IPS-18a (cell line): ENCODE measurements at regions not wholly inside any gene's neighbourhood (a gene's known extent, or its start where the extent isn't known, plus 50 kb on each side); places are given as distances from the start of the nearest gene placed in this dataset.

Experiments used
- H3K27ac ChIP-seq: one replicate; pipeline ENCODE4 v1.5.1; 2013; ENCODE audit warnings: low read length
- H3K27me3 ChIP-seq: one replicate; pipeline ENCODE4 v1.6.1; 2013; ENCODE audit warnings: mild to moderate bottlenecking, low read length; ENCODE audit not compliant: control insufficient read depth, insufficient read depth
- H3K36me3 ChIP-seq: one replicate; pipeline ENCODE4 v1.6.1; 2013; ENCODE audit warnings: low read depth, low read length; ENCODE audit not compliant: control insufficient read depth
- H3K4me1 ChIP-seq: one replicate; pipeline ENCODE4 v1.6.1; 2013; ENCODE audit warnings: low read depth, low read length; ENCODE audit not compliant: control insufficient read depth
- H3K4me3 ChIP-seq: one replicate; pipeline ENCODE4 v1.5.1; 2013; ENCODE audit warnings: low read length
- H3K9ac ChIP-seq: one replicate; pipeline ENCODE4 v1.6.1; 2013; ENCODE audit warnings: mild to moderate bottlenecking, low read length, moderate library complexity
- H3K9me3 ChIP-seq: one replicate; pipeline ENCODE4 v1.6.1; 2013; ENCODE audit warnings: low read depth, low read length; ENCODE audit not compliant: control insufficient read depth

DNA sequence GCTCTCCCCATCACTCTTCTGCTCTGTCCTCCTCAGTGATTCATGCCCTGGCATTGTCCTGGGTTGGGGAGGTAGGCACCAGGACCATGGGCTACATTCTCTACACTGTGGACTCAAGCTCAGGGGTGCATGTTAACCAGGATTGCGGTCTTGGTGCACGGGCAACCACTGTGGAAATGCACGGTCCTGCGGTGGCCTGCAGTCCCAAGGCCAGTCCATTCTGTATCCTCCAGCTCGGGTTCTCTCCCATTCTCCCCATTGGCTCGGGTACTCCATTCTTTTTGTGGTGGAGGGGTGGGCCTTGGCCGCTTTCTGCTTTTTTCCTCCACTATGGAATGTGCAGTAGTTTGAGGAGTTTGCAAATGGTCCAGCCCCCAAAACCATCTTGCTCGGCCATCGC, 215.0 kb upstream of the MYT1L start:
- Histone ChIP-seq H3K27me3 (no peaks in the 10 kb centered on the region), H3K9ac (no peak overlapping the region), H3K4me3 (no peak overlapping the region), H3K9me3 (no peaks in the 10 kb centered on the region), H3K27ac (no peak overlapping the region), H3K4me1 (peaks cover 6% of the 10 kb centered on the region), H3K36me3 (no peaks in the 10 kb centered on the region)

- Histone ChIP-seq H3K4me3 (no peak overlapping the region), H3K27me3 (no peaks in the 10 kb centered on the region), H3K27ac (no peak overlapping the region), H3K9me3 (no peaks in the 10 kb centered on the region), H3K36me3 (no peaks in the 10 kb centered on the region), H3K4me1 (peaks cover 6% of the 10 kb centered on the region), H3K9ac (no peak overlapping the region)
These were observed 212.0 kb upstream of the MYT1L start for GRCh38 chr2:2542966-2543611.

GRCh38 chr2:2542316-2542715, 211.2 kb upstream of the MYT1L start:
- H3K27me3 ChIP-seq = no peaks in the 10 kb centered on the region
- no peaks in the 10 kb centered on the region for H3K36me3 ChIP-seq
- peaks cover 6% of the 10 kb centered on the region for H3K4me1 ChIP-seq
- no peak overlapping the region for H3K4me3 ChIP-seq
- no peak overlapping the region for H3K9ac ChIP-seq
- no peak overlapping the region for H3K27ac ChIP-seq
- H3K9me3 ChIP-seq = no peaks in the 10 kb centered on the region

GRCh38 chr2:2540406-2540805, 209.3 kb upstream of the MYT1L start:
- Histone ChIP-seq H3K27ac (no peak overlapping the region), H3K9me3 (no peaks in the 10 kb centered on the region), H3K36me3 (no peaks in the 10 kb centered on the region), H3K4me1 (peaks cover 6% of the 10 kb centered on the region), H3K27me3 (no peaks in the 10 kb centered on the region), H3K4me3 (no peak overlapping the region), H3K9ac (no peak overlapping the region)

DNA sequence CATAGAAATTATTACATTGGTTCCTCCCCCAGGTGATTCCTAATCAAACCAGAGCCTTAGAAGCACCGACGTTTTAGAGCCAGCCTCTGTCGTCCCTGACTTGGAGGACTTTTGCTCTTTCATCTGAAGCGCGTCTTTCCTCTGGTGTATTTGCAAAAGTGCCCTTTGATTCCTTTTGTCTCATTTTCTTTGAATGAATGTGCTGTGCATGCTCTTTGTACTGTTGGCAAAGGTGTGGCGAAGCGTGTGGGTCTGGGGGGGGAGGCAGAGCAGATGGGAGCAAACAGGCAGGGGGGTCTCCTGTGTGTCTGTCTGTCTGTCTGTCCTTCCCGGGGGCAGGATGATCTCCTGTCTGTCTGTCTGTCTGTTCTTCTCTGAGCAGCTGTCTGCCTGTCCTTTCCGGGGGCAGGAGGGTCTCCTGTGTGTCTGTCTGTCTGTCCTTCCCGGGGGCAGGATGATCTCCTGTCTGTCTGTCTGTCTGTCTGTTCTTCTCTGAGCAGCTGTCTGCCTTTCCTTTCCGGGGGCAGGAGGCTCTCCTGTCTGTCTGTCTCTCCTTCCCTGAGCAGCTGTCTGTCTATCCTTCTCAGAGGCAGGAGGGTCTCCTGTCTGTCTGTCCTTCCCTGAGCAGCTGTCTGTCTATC, 205.5 kb upstream of the MYT1L start:
- H3K4me1 ChIP-seq = no peaks in the 10 kb centered on the region
- no peak overlapping the region for H3K9ac ChIP-seq
- no peaks in the 10 kb centered on the region for H3K27me3 ChIP-seq
- H3K4me3 ChIP-seq = no peak overlapping the region
- H3K27ac ChIP-seq = no peak overlapping the region
- no peaks in the 10 kb centered on the region for H3K9me3 ChIP-seq
- no peaks in the 10 kb centered on the region for H3K36me3 ChIP-seq

GRCh38 chr2:2530334-2530733, 199.3 kb upstream of the MYT1L start:
- Histone ChIP-seq H3K4me1 (no peaks in the 10 kb centered on the region), H3K36me3 (no peaks in the 10 kb centered on the region), H3K27me3 (no peaks in the 10 kb centered on the region), H3K9me3 (no peaks in the 10 kb centered on the region), H3K27ac (no peak overlapping the region), H3K9ac (no peak overlapping the region), H3K4me3 (no peak overlapping the region)

DNA sequence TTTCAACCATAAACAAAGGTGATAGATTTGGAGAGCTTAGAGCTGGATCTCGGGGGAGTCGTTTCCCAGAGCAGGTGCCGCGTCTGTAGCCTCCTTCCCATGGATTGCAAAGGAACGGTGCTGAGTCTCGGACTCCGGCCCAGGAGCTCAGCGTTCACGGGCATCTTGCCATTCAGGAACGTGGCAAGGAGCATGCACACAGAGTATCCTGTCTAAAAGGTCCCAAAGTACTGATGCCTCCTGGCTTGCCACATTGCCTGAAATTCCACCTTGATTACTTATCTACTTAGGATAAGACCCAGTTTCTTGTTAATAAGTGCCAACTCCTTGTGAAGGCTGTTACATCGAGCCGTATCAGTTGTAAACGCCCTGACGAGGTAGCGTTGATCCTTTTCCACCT, 197.8 kb upstream of the MYT1L start:
- H3K27ac ChIP-seq = no peak overlapping the region
- H3K27me3 ChIP-seq = no peaks in the 10 kb centered on the region
- H3K4me1 ChIP-seq = no peaks in the 10 kb centered on the region
- H3K9me3 ChIP-seq = no peaks in the 10 kb centered on the region
- H3K9ac ChIP-seq = no peak overlapping the region
- no peaks in the 10 kb centered on the region for H3K36me3 ChIP-seq
- H3K4me3 ChIP-seq = no peak overlapping the region

- Histone ChIP-seq H3K36me3 (no peaks in the 10 kb centered on the region), H3K9me3 (no peaks in the 10 kb centered on the region), H3K4me3 (no peak overlapping the region), H3K27me3 (no peaks in the 10 kb centered on the region), H3K27ac (no peak overlapping the region), H3K4me1 (no peaks in the 10 kb centered on the region), H3K9ac (no peak overlapping the region)
These were observed 196.1 kb upstream of the MYT1L start for GRCh38 chr2:2527148-2527547.

DNA sequence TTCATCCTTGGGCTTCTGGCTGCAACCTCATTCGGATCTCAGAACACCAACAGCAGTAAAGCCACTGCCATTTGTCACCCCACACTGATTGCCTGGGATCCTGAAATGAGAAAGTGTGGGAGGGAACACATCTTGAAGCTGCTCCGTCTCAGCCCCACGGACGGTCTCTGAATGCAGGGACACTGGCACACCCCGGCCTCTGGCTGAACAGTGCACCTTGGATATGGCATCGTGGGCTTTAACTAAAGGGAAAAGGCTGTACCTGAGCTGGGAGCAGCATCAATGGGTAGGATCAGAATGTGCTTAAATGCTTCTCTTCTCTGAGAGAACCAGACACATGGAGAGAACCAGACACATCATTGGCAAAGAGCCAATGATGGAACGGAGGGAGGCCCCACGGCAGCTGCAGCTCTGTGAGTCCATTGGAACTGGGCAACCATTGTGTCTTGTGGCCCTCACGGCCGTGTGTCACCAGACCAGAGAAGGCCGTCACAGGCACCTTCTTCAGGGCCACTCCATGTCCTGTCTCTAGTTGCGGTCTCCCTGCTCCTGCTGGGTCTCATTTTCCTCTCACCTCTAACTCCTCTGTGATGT, 193.4 kb upstream of the MYT1L start:
- no peaks in the 10 kb centered on the region for H3K27me3 ChIP-seq
- no peak overlapping the region for H3K27ac ChIP-seq
- no peaks in the 10 kb centered on the region for H3K4me1 ChIP-seq
- no peak overlapping the region for H3K9ac ChIP-seq
- H3K4me3 ChIP-seq = no peak overlapping the region
- H3K36me3 ChIP-seq = no peaks in the 10 kb centered on the region
- H3K9me3 ChIP-seq = no peaks in the 10 kb centered on the region

DNA sequence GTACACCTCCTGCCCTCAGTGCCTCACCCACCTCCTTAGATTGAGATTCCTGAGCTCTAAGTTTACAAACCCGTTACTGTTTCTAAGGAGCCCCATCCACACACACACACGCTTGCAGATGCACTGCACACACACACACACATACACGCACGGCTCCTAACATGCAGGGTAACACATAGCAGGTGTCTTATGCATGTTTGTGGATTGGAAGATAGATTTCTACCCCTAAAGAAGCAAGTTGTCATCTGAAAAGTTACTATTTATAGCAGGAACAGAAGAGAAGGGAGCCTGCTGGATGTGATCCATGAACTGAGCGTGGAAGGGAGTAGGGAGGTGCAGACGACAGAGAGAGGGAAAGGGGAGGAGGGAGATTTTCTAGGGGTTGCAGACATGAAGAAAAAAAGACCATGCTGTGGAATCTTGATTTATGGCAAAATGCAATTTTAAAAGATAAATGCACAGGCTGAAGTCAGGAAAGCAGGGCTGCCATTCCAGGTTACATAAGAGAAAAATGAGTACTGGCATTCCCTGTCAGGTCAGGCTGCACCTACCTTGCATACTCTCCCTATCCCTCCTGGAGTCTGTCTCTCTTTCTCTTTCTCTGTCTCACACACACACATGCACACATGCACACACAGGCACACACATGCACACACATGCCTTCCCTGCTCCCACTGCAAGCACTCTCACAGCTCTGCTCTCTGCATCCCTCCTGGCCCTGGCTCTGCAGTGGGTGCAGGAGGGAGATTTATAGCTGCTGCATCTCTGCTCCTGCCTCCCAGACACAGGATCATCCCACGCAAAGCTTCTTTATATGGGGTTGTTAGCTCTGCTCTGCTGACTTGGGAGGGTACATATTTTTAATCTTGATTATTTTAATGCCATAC, 192.6 kb upstream of the MYT1L start:
- Histone ChIP-seq H3K4me1 (no peaks in the 10 kb centered on the region), H3K4me3 (no peak overlapping the region), H3K9me3 (no peaks in the 10 kb centered on the region), H3K27ac (no peak overlapping the region), H3K36me3 (no peaks in the 10 kb centered on the region), H3K27me3 (no peaks in the 10 kb centered on the region), H3K9ac (no peak overlapping the region)

GRCh38 chr2:2520401-2520811, 189.3 kb upstream of the MYT1L start:
- H3K4me3 ChIP-seq = no peak overlapping the region
- no peaks in the 10 kb centered on the region for H3K4me1 ChIP-seq
- H3K27ac ChIP-seq = no peak overlapping the region
- H3K36me3 ChIP-seq = no peaks in the 10 kb centered on the region
- H3K9me3 ChIP-seq = no peaks in the 10 kb centered on the region
- no peaks in the 10 kb centered on the region for H3K27me3 ChIP-seq
- H3K9ac ChIP-seq = no peak overlapping the region
